Stimulated activated naive CD8-positive, alpha-beta T cell treated with anti-CD3 and anti-CD28 coated beads, Interleukin-15, Interleukin-2, amounts not matched to agents 100 ng/mL and 50 ng/mL, for 24 hours (primary cell): ENCODE measurements at regions not wholly inside any gene's neighbourhood (a gene's known extent, or its start where the extent isn't known, plus 50 kb on each side); places are given as distances from the start of the nearest gene placed in this dataset.

ENCODE experiments used
- H3K27ac Mint-ChIP-seq: one replicate; pipeline ENCODE4 v1.8.0; 2021; ENCODE audit warnings: mild to moderate bottlenecking, mixed read lengths
- H3K27me3 Mint-ChIP-seq: one replicate; pipeline ENCODE4 v1.8.0; 2021; ENCODE audit warnings: mixed read lengths
- H3K36me3 Mint-ChIP-seq: one replicate; pipeline ENCODE4 v1.8.0; 2021; ENCODE audit warnings: low read depth, mixed read lengths
- H3K4me1 Mint-ChIP-seq: one replicate; pipeline ENCODE4 v1.8.0; 2021; ENCODE audit warnings: low read depth, mixed read lengths
- H3K4me3 Mint-ChIP-seq: one replicate; pipeline ENCODE4 v1.8.0; 2021; ENCODE audit warnings: mild to moderate bottlenecking, mixed read lengths
- H3K9me3 Mint-ChIP-seq: one replicate; pipeline ENCODE4 v1.8.0; 2021; ENCODE audit warnings: mixed read lengths

- Mint-ChIP-seq H3K36me3 (no peaks in the 10 kb centered on the region), H3K4me1 (no peaks in the 10 kb centered on the region), H3K9me3 (no peaks in the 10 kb centered on the region), H3K27me3 (no peaks in the 10 kb centered on the region), H3K27ac (no peak overlapping the region), H3K4me3 (no peak overlapping the region)
These were observed 358.8 kb downstream of the CMPK2 start for GRCh38 chr2:6506859-6507258.

DNA sequence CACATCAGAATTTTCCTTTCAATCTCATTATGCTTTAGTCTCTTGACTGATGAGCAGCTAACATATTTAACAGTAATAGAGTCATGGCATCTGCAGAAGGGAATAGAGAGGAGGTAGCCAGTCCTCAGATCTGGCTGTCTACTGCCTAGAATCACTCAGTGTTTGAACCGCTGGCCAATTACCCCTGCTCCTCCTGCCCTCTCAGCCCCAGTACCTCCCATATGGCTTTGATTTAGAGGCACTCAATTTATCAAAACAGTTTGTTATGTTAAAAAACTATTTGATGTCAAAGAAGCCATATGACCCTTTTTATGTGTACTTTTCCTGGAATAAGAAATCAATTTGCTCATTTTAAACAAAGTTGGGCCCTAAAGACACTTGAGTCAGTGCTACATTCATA is 355.2 kb downstream of the CMPK2 start:
- Mint-ChIP-seq H3K4me3 (no peak overlapping the region), H3K36me3 (no peaks in the 10 kb centered on the region), H3K27me3 (no peaks in the 10 kb centered on the region), H3K27ac (no peak overlapping the region), H3K9me3 (no peaks in the 10 kb centered on the region), H3K4me1 (no peaks in the 10 kb centered on the region)

DNA sequence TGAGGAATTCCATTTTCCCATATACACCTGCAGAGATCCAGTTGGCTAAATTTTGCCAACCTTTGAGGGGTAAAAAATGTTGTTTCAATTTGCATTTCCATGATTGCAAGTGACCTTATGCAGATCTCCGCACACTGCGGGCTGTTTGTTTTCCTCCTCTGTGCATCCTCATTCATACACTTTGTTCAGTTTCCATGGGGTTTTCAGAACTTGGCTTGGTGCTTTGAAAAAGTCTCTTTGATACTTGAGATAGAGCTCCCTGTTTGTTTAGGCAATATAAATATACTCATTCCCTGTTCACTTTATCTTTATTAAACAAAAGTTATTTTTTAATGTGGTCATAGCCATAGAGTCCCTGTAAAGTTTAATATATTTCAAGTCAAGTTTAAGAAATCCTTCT is 353.1 kb downstream of the CMPK2 start:
- Mint-ChIP-seq H3K27me3 (no peaks in the 10 kb centered on the region), H3K36me3 (no peaks in the 10 kb centered on the region), H3K4me3 (no peak overlapping the region), H3K9me3 (no peaks in the 10 kb centered on the region), H3K27ac (no peak overlapping the region), H3K4me1 (no peaks in the 10 kb centered on the region)

DNA sequence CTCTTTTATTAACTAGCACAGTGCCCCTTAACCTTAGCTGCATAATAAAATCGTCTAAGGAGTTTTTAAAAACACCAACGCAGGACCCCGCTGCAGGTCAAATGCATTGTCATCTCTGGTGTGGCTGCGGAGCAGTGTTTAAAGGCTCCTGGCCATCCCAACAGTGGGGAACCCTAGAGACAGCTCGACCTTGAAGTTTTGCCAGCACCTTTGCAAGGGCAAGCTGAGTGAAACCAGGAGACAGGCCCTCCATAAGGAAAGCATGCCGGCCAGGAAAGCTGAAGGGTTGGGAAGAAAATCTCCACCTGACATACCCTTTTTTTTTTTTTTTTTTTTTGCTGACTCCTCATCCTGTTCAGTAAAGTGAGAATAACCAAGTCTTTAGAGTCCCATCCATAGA is 349.0 kb downstream of the CMPK2 start:
- Mint-ChIP-seq H3K9me3 (no peaks in the 10 kb centered on the region), H3K4me1 (no peaks in the 10 kb centered on the region), H3K27me3 (no peaks in the 10 kb centered on the region), H3K27ac (no peak overlapping the region), H3K36me3 (no peaks in the 10 kb centered on the region), H3K4me3 (no peak overlapping the region)

- H3K4me1 Mint-ChIP-seq = no peaks in the 10 kb centered on the region
- no peak overlapping the region for H3K27ac Mint-ChIP-seq
- no peak overlapping the region for H3K4me3 Mint-ChIP-seq
- no peaks in the 10 kb centered on the region for H3K9me3 Mint-ChIP-seq
- H3K27me3 Mint-ChIP-seq = no peaks in the 10 kb centered on the region
- H3K36me3 Mint-ChIP-seq = no peaks in the 10 kb centered on the region
These were observed 347.3 kb downstream of the CMPK2 start for GRCh38 chr2:6518361-6518760.

GRCh38 chr2:6523476-6523875 is 342.2 kb downstream of the CMPK2 start:
- H3K4me1 Mint-ChIP-seq = no peaks in the 10 kb centered on the region
- no peaks in the 10 kb centered on the region for H3K9me3 Mint-ChIP-seq
- no peak overlapping the region for H3K4me3 Mint-ChIP-seq
- H3K36me3 Mint-ChIP-seq = no peaks in the 10 kb centered on the region
- no peak overlapping the region for H3K27ac Mint-ChIP-seq
- H3K27me3 Mint-ChIP-seq = no peaks in the 10 kb centered on the region

DNA sequence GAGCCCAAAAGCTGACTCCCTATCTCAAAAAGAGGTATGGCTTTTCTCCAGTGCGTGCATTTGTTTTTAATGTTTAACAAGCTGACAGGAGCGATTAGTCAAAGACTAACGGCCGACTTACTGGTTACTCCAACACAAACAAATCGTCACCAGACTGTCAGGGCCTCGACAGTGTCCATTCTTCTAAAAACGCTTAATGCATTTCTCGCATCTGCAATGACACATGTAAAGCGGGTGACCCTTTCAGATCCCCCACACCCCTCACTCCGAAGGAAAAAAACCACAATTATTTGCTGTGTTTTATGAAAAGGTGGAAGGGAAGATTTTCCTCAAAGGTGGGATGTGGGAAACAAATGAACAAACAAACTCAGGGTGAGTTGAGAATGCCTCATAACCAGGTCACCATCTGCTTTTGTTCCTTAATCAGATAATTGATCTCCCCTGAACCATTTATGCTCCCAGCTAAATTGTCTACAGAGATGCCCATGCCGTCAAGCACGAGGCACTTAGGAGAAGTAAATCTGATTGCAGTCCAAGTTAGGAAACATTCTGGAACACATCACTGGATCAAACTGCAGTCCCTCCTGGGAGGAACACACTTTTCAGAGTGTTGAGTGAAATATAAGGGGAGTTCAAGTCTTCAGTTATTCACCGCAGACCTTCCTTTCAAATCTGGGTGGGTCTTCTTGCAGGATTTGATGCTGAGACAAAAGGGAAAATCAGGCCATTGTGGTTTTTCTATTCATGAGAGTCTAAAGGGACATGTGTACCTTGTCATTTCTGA is 340.8 kb downstream of the CMPK2 start:
- no peak overlapping the region for H3K4me3 Mint-ChIP-seq
- H3K27me3 Mint-ChIP-seq = no peaks in the 10 kb centered on the region
- H3K27ac Mint-ChIP-seq = no peak overlapping the region
- no peaks in the 10 kb centered on the region for H3K9me3 Mint-ChIP-seq
- H3K36me3 Mint-ChIP-seq = no peaks in the 10 kb centered on the region
- no peaks in the 10 kb centered on the region for H3K4me1 Mint-ChIP-seq

DNA sequence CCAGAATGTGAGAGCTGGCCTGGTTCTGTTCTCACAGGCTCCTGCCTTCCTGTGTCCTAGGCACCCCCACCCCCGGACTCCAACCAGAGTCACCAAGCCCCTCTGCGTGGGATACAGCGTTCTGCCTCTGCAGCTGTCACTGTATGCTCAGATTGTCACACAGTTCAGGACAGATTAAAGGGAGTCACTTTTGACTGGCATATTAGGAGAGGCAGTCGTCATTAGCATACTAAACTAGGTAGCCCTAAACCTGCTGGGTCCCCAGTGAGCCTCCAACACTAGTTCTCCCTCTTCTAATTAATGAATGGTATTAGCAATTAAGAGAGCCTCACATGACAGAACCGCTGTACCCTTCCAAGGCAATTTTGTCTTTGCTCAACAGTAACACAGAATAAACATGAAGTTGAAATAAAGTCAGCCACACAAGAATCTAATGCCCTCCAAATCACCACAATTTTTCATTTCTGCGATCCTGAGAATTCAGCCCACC is 340.2 kb downstream of the CMPK2 start:
- Mint-ChIP-seq H3K4me1 (no peaks in the 10 kb centered on the region), H3K4me3 (no peak overlapping the region), H3K36me3 (no peaks in the 10 kb centered on the region), H3K9me3 (no peaks in the 10 kb centered on the region), H3K27ac (no peak overlapping the region), H3K27me3 (no peaks in the 10 kb centered on the region)

DNA sequence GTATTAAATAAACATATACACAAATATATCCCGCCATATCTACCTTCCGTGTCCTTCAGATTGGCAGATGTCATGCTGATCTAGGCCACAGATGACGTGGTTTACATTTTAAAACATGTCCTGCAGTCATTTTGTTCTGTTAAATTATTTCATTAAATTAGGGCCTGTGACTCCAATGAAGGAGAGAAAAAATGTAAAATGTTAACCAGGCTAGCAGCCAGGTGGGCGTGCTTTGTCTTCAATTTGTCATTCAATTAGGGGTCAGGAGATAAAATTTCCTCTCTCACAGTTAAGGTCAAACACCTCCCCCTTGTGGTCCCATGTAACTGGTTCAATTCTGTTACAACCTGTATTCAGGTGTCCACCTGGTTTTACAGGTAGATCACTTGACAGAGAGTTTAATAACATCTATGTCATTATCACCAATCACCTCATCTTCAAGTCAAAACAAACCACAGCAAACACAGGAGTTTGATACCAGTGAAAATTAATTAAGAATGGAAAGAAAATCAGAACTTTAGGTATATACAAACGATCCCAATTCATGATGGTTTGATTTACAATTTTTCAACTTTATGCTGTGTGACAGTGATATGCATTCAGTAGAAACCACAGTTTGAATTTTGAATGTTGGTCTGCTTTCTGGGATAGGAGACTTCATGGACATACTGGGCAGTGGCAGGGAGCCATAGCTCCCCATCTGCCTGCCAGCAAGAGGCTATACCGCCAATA is 339.4 kb downstream of the CMPK2 start:
- Mint-ChIP-seq H3K36me3 (no peaks in the 10 kb centered on the region), H3K4me3 (no peak overlapping the region), H3K4me1 (no peaks in the 10 kb centered on the region), H3K27me3 (no peaks in the 10 kb centered on the region), H3K27ac (no peak overlapping the region), H3K9me3 (no peaks in the 10 kb centered on the region)

DNA sequence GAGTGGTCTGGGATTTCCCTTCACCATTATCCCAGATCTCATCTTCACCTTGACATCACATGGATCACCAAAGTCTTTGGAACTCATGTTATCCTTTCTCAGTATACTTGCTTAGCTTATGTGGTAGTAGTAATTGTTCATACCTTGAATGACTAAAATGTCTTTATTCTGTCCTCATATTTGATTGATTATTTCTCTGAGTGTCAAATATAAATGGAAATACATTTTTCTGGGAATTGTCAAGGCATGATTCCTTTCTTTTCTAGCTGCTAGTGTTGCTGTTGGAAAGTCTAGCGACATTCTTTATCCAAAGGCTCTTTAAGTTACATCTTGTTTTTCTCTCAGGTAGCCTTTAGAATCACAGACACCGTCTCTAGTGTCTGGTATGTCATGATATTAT is 334.4 kb downstream of the CMPK2 start:
- H3K9me3 Mint-ChIP-seq = no peaks in the 10 kb centered on the region
- no peaks in the 10 kb centered on the region for H3K36me3 Mint-ChIP-seq
- H3K4me3 Mint-ChIP-seq = no peak overlapping the region
- H3K27me3 Mint-ChIP-seq = peaks cover 15% of the 10 kb centered on the region
- H3K4me1 Mint-ChIP-seq = no peaks in the 10 kb centered on the region
- no peak overlapping the region for H3K27ac Mint-ChIP-seq

GRCh38 chr2:6535572-6535971 is 330.1 kb downstream of the CMPK2 start:
- no peak overlapping the region for H3K4me3 Mint-ChIP-seq
- H3K4me1 Mint-ChIP-seq = no peaks in the 10 kb centered on the region
- peaks cover 22% of the 10 kb centered on the region for H3K27me3 Mint-ChIP-seq
- no peaks in the 10 kb centered on the region for H3K9me3 Mint-ChIP-seq
- no peaks in the 10 kb centered on the region for H3K36me3 Mint-ChIP-seq
- H3K27ac Mint-ChIP-seq = no peak overlapping the region

GRCh38 chr2:6538607-6539006 is 327.1 kb downstream of the CMPK2 start:
- no peak overlapping the region for H3K4me3 Mint-ChIP-seq
- H3K9me3 Mint-ChIP-seq = no peaks in the 10 kb centered on the region
- no peaks in the 10 kb centered on the region for H3K4me1 Mint-ChIP-seq
- no peak overlapping the region for H3K27ac Mint-ChIP-seq
- no peaks in the 10 kb centered on the region for H3K36me3 Mint-ChIP-seq
- H3K27me3 Mint-ChIP-seq = peaks cover 22% of the 10 kb centered on the region

GRCh38 chr2:6545336-6545735 is 320.4 kb downstream of the CMPK2 start:
- H3K9me3 Mint-ChIP-seq = peaks cover 3% of the 10 kb centered on the region
- peaks cover 8% of the 10 kb centered on the region for H3K27me3 Mint-ChIP-seq
- no peaks in the 10 kb centered on the region for H3K36me3 Mint-ChIP-seq
- H3K27ac Mint-ChIP-seq = no peak overlapping the region
- no peaks in the 10 kb centered on the region for H3K4me1 Mint-ChIP-seq
- no peak overlapping the region for H3K4me3 Mint-ChIP-seq

GRCh38 chr2:6545795-6546194 is 319.9 kb downstream of the CMPK2 start:
- H3K27me3 Mint-ChIP-seq = peaks cover 8% of the 10 kb centered on the region
- H3K9me3 Mint-ChIP-seq = peaks cover 3% of the 10 kb centered on the region
- no peak overlapping the region for H3K27ac Mint-ChIP-seq
- no peak overlapping the region for H3K4me3 Mint-ChIP-seq
- no peaks in the 10 kb centered on the region for H3K36me3 Mint-ChIP-seq
- H3K4me1 Mint-ChIP-seq = no peaks in the 10 kb centered on the region

DNA sequence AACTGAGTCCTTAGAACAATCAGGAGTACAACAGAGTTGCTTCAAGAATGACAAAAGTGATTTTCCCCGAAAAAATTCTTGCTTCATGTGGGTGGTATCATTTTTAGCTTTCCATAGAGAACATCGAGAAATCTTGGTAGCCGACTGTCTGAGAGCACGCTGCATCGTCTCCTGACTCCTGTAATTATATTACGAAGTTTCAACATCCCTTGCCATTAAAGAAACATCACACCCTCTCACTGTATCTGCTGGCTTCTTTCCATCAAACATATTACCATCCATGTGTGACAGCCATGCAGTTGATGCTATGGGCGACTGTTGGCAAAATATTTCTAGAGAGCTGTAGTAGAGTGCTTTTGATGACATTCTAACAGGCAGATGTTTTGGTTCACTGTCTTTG is 311.2 kb downstream of the CMPK2 start:
- Mint-ChIP-seq H3K4me3 (no peak overlapping the region), H3K27ac (no peak overlapping the region), H3K4me1 (no peaks in the 10 kb centered on the region), H3K27me3 (peaks cover 2% of the 10 kb centered on the region), H3K9me3 (no peaks in the 10 kb centered on the region), H3K36me3 (no peaks in the 10 kb centered on the region)
